ENCODE measurements at regions not wholly inside any gene's neighbourhood (a gene's known extent, or its start where the extent isn't known, plus 50 kb on each side); places are given as distances from the start of the nearest gene placed in this dataset.

DNA sequence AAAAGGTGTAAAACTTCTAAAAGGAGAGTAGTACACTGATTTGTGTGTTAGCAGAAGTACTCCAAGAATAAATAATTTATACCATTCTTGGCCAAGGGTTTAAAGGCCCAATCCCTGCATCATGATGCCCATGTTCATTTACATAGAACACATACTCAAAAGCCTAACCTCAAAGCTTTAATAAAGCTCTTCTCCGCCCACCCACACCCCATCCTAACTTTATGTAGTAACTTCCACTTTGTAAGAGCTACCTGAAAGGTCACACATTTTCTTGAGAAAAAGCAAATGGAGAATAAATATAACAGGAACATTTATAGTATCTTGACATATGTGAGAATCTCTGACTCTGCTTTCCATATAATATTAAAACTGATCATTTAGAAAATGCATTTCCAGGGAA lies 148.8 kb upstream of the FREM1 start:
- TF ChIP-seq, protein P1, sequence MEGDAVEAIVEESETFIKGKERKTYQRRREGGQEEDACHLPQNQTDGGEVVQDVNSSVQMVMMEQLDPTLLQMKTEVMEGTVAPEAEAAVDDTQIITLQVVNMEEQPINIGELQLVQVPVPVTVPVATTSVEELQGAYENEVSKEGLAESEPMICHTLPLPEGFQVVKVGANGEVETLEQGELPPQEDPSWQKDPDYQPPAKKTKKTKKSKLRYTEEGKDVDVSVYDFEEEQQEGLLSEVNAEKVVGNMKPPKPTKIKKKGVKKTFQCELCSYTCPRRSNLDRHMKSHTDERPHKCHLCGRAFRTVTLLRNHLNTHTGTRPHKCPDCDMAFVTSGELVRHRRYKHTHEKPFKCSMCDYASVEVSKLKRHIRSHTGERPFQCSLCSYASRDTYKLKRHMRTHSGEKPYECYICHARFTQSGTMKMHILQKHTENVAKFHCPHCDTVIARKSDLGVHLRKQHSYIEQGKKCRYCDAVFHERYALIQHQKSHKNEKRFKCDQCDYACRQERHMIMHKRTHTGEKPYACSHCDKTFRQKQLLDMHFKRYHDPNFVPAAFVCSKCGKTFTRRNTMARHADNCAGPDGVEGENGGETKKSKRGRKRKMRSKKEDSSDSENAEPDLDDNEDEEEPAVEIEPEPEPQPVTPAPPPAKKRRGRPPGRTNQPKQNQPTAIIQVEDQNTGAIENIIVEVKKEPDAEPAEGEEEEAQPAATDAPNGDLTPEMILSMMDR (IDR thresholded peaks at IDR 0.05) = no peak
- no peak for TF ChIP-seq POLR2A (IDR thresholded peaks at IDR 0.05)
